ENCODE measurements at regions not wholly inside any gene's neighbourhood (a gene's known extent, or its start where the extent isn't known, plus 50 kb on each side); places are given as distances from the start of the nearest gene placed in this dataset.

GRCh38 chr12:92467886-92468285, 234.9 kb upstream of the PLEKHG7 start:
- H3K27ac ChIP-seq: no peak overlapping the region

GRCh38 chr12:92466391-92467305, 236.1 kb upstream of the PLEKHG7 start:
- no peak for TF ChIP-seq ZFX (IDR thresholded peaks at IDR 0.05)
- TF ChIP-seq, protein P1, sequence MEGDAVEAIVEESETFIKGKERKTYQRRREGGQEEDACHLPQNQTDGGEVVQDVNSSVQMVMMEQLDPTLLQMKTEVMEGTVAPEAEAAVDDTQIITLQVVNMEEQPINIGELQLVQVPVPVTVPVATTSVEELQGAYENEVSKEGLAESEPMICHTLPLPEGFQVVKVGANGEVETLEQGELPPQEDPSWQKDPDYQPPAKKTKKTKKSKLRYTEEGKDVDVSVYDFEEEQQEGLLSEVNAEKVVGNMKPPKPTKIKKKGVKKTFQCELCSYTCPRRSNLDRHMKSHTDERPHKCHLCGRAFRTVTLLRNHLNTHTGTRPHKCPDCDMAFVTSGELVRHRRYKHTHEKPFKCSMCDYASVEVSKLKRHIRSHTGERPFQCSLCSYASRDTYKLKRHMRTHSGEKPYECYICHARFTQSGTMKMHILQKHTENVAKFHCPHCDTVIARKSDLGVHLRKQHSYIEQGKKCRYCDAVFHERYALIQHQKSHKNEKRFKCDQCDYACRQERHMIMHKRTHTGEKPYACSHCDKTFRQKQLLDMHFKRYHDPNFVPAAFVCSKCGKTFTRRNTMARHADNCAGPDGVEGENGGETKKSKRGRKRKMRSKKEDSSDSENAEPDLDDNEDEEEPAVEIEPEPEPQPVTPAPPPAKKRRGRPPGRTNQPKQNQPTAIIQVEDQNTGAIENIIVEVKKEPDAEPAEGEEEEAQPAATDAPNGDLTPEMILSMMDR (conservative IDR thresholded peaks at IDR 0.05): no peak

More at GRCh38 chr12:92467886-92468285, 234.9 kb upstream of the PLEKHG7 start:
- no peak for TF ChIP-seq ZFX (IDR thresholded peaks at IDR 0.05)
- TF ChIP-seq, protein P1 (conservative IDR thresholded peaks at IDR 0.05): no peak

DNA sequence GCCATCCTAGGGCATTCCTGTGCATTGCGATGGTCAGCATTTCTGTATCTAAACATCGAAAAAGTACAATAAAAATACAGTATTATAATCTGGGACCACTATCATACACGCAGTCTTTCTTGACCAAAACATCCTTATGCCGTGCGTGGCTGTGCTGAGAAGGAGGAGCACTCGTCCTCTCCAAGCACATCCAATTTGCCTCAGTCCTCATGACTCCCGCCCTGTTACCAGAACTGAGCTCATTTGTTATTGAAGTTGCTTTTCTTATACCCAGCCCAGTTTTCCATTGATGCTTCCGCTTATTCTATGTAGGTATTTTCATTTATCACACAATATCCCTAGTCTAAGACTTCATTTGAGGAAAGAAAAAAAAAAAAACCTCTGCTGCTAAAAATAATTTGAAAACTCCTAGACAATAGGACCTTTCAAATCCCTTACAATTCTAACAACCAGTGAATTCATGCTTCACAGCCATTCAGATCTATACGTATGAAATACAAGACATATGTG, 236.9 kb upstream of the PLEKHG7 start:
- no peak overlapping the region for H3K27ac ChIP-seq
- TF ChIP-seq, protein P1 (conservative IDR thresholded peaks at IDR 0.05): no peak
- no peak for TF ChIP-seq ZFX (IDR thresholded peaks at IDR 0.05)

More at GRCh38 chr12:92466391-92467305, 236.1 kb upstream of the PLEKHG7 start:
- no peak overlapping the region for H3K27ac ChIP-seq

DNA sequence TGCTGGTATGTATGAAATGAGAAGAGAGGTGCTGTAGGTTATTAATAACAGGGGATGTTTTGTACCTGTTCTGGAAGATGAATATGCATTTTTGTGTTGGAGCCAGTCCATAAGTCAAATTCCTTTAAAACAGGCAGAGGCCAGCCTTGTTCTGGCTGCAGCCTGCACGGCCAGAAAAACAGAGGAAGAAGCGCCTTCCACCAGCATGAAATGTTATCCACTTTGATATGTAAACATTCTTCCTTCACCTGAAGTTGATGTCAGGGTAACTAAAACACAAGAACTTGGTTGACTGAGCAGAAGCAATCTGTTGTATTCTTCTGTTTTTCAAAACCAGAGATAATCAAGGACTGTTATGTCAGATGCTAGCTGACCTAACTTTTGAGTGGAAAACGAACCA, 237.9 kb upstream of the PLEKHG7 start:
- no peak overlapping the region for H3K27ac ChIP-seq
- TF ChIP-seq, protein P1 (conservative IDR thresholded peaks at IDR 0.05): no peak
- no peak for TF ChIP-seq ZFX (IDR thresholded peaks at IDR 0.05)

GRCh38 chr12:92463171-92463570, 239.6 kb upstream of the PLEKHG7 start:
- TF ChIP-seq, protein P1 (conservative IDR thresholded peaks at IDR 0.05): no peak
- TF ChIP-seq ZFX (IDR thresholded peaks at IDR 0.05): no peak
- no peak overlapping the region for H3K27ac ChIP-seq

- no peak for TF ChIP-seq ZFX (IDR thresholded peaks at IDR 0.05)
- TF ChIP-seq, protein P1 (conservative IDR thresholded peaks at IDR 0.05): no peak
Observed at GRCh38 chr12:92462527-92462926, 240.3 kb upstream of the PLEKHG7 start.

GRCh38 chr12:92462049-92462448, 240.7 kb upstream of the PLEKHG7 start:
- TF ChIP-seq ZFX (IDR thresholded peaks at IDR 0.05): no peak
- TF ChIP-seq, protein P1 (conservative IDR thresholded peaks at IDR 0.05): no peak
- H3K27ac ChIP-seq: no peak overlapping the region

More at GRCh38 chr12:92462527-92462926, 240.3 kb upstream of the PLEKHG7 start:
- no peak overlapping the region for H3K27ac ChIP-seq
